A673 (cell line): ENCODE measurements at regions not wholly inside any gene's neighbourhood (a gene's known extent, or its start where the extent isn't known, plus 50 kb on each side); places are given as distances from the start of the nearest gene placed in this dataset.
"Not testable (repeated sequence)": the region's sequence is repeated elsewhere in the genome, so short reads cannot be mapped to it uniquely, and the experiment has no call there.

Source experiments
- BruUV-seq: library from RNA; stranded (reverse); fragments of 400-500 nt; replicated peaks from 2 replicates; lab custom pipeline; 2021; lab: Mats Ljungman, UMichigan
- CTCF ChIA-PET: fragments of 300-600 bp; sonication (Branson Sonifier 250); formaldehyde crosslinking; loops from one replicate; lab custom pipeline; 2022; ENCODE audit warnings: antibody characterized with exemption; lab: Charles Lee
- POLR2A ChIA-PET: fragments of 300-600 bp; sonication (Branson Sonifier 250); formaldehyde crosslinking; loops from one replicate; lab custom pipeline; 2022; ENCODE audit warnings: antibody characterized with exemption; ENCODE audit not compliant: low non-redundant PET; lab: Charles Lee
- DNase-seq: peaks from one replicate; pipeline ENCODE4 v3.0.0-alpha.2; 2015; ENCODE audit warnings: low spot score
- H3K27ac ChIP-seq: fragments of 200-600 bp; sonication (generic); 2 replicates; pipeline ENCODE4 v1.5.1; 2016; ENCODE audit warnings: mixed run types, low read depth, mild to moderate bottlenecking, mixed read lengths, antibody characterized with exemption, low read length; ENCODE audit not compliant: poor library complexity, severe bottlenecking
- H3K27me3 ChIP-seq: fragments of 200-600 bp; sonication (generic); replicated peaks from 2 replicates; pipeline ENCODE4 v1.6.1; 2017; ENCODE audit warnings: mixed run types, low read depth, mild to moderate bottlenecking, mixed read lengths, antibody characterized with exemption, low read length; ENCODE audit not compliant: insufficient read depth, poor library complexity
- H3K36me3 ChIP-seq: fragments of 200-600 bp; sonication (generic); 2 replicates; pipeline ENCODE4 v1.6.1; 2016; ENCODE audit warnings: mixed run types, mild to moderate bottlenecking, mixed read lengths, antibody characterized with exemption, low read length; ENCODE audit not compliant: insufficient read depth, poor library complexity, severe bottlenecking
- H3K4me1 ChIP-seq: fragments of 200-600 bp; sonication (generic); 2 replicates; pipeline ENCODE4 v1.6.1; 2017; ENCODE audit warnings: mixed run types, mild to moderate bottlenecking, mixed read lengths, antibody characterized with exemption, low read length; ENCODE audit not compliant: insufficient read depth, poor library complexity, severe bottlenecking
- H3K4me3 ChIP-seq: fragments of 200-600 bp; sonication (generic); 2 replicates; pipeline ENCODE4 v1.5.1; 2016; ENCODE audit warnings: low read depth, mixed run types, mild to moderate bottlenecking, mixed read lengths, low read length; ENCODE audit not compliant: poor library complexity, severe bottlenecking
- H3K9me3 ChIP-seq: fragments of 200-600 bp; sonication (generic); 2 replicates; pipeline ENCODE4 v1.6.1; 2016; ENCODE audit warnings: mixed run types, low read depth, mild to moderate bottlenecking, mixed read lengths, antibody characterized with exemption, low read length; ENCODE audit not compliant: poor library complexity, severe bottlenecking
- EZH2 ChIP-seq: fragments of 200-600 bp; sonication (generic); IDR thresholded peaks from 2 replicates; pipeline ENCODE4 v1.6.1; 2017; ENCODE audit warnings: borderline replicate concordance, low read depth, mild to moderate bottlenecking, mixed read lengths, antibody characterized with exemption, low read length; ENCODE audit not compliant: poor library complexity, severe bottlenecking
- intact Hi-C: fragments of 100-400 bp; cut with micrococcal nuclease; formaldehyde crosslinking; loops from one replicate; pipeline ENCODE4 v1.10.0; 2022; ENCODE audit not compliant: unreplicated experiment
- TF ChIP-seq, protein P1 (sequence below): fragments of 300-800, 200-600 bp; sonication (generic); conservative IDR thresholded peaks from 2 replicates; pipeline ENCODE4 v1.5.1; 2017; ENCODE audit warnings: low read depth, mild to moderate bottlenecking, antibody characterized with exemption, low read length, moderate library complexity, mixed read lengths

DNA sequence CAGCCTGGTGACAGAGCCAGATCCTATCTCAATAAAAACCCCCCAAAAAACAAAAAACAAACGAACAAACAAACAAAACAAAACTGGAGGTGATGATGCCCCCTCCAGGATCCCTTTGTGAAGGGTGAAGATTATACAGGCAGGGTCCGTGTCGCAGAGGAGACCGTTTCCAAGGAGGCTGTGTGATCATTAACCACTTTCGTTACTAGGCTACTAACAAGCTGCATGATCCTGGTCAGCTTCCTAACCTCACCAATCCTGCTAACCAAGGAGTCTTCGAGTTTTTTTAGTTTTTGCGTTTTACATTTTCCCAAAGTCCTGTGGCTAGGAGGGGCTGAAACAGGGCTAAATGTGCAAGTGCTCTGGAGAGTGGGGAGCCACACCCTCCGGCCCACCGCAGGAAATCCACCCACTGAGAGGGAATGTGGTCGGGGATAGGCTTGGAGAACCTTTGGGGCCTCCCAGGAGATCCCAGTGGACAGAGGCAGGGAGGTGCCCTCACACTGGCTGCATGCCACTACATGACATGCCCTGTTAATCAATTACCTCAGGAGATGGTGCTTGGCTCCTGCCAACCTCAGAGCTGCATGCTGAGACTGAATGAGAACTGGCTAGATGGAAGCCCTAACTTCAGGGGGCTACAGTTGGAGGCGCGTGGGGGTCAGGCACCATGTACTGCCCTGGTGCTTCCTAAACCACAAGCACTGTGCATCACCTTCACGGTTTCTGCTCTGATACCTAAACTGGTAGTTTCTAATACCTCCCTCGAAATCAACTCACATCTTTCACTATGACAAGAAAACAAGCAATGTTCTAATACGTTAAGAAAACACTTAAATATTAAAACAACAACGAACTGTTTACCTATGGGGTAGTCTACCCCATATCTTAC is 67.5 kb upstream of the RGPD5 start:
- Histone ChIP-seq H3K4me1 (no peaks in the 10 kb centered on the region), H3K4me3 (no peak overlapping the region), H3K27ac (no peak overlapping the region), H3K36me3 (no peaks in the 10 kb centered on the region), H3K9me3 (no peaks in the 10 kb centered on the region), H3K27me3 (no peaks in the 10 kb centered on the region)
- TF ChIP-seq, protein P1, sequence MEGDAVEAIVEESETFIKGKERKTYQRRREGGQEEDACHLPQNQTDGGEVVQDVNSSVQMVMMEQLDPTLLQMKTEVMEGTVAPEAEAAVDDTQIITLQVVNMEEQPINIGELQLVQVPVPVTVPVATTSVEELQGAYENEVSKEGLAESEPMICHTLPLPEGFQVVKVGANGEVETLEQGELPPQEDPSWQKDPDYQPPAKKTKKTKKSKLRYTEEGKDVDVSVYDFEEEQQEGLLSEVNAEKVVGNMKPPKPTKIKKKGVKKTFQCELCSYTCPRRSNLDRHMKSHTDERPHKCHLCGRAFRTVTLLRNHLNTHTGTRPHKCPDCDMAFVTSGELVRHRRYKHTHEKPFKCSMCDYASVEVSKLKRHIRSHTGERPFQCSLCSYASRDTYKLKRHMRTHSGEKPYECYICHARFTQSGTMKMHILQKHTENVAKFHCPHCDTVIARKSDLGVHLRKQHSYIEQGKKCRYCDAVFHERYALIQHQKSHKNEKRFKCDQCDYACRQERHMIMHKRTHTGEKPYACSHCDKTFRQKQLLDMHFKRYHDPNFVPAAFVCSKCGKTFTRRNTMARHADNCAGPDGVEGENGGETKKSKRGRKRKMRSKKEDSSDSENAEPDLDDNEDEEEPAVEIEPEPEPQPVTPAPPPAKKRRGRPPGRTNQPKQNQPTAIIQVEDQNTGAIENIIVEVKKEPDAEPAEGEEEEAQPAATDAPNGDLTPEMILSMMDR, result no peak
- TF ChIP-seq EZH2, result no peak
- intact Hi-C loops, result loop anchor here (5.0 kb wide), 1 partner anchor 179 kb away; no protein-coding TSS in a partner anchor
- no peak for DNase-seq
- CTCF ChIA-PET, result no interaction called here
- BruUV-seq, result no TSS peak
- POLR2A ChIA-PET, result no interaction called here

- no TSS peak for BruUV-seq
- POLR2A ChIA-PET, result no interaction called here
- no peak for DNase-seq
Measured at GRCh38 chr2:109727929-109728447, 66.1 kb upstream of the RGPD5 start.

DNA sequence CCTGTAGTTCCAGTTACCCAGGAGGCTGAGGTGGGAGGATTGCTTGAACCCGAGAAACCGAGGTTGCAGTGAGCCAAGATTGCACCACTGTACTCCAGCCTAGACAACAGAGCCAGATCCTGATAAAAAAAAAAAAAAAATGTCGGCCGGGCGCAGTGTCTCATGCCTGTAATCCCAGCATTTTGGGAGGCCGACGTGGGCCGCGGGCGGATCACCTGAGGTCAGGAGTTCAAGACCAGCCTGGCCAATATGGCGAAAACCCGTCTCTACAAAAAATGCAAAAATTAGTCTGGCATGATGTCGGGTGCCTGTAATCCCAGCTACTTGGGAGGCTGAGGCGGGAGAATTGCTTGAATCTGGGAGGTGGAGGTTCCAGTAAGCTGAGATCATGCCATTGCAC is 60.4 kb upstream of the RGPD5 start:
- BruUV-seq, H3K27ac ChIP-seq, H3K36me3 ChIP-seq, H3K9me3 ChIP-seq, H3K4me3 ChIP-seq, H3K4me1 ChIP-seq, POLR2A ChIA-PET, DNase-seq, intact Hi-C loops, H3K27me3 ChIP-seq, CTCF ChIA-PET: not testable (repeated sequence)

More at GRCh38 chr2:109727929-109728447, 66.1 kb upstream of the RGPD5 start:
- intact Hi-C loops, result loop anchor here (5.0 kb wide), 1 partner anchor 181 kb away; no protein-coding TSS in a partner anchor
- Histone ChIP-seq H3K36me3 (no peaks in the 10 kb centered on the region), H3K9me3 (no peaks in the 10 kb centered on the region), H3K4me1 (no peaks in the 10 kb centered on the region), H3K27me3 (no peaks in the 10 kb centered on the region), H3K4me3 (no peak overlapping the region), H3K27ac (no peak overlapping the region)
- CTCF ChIA-PET, result no interaction called here
- TF ChIP-seq EZH2, result no peak
- TF ChIP-seq, protein P1, result no peak
